ENCODE measurements at regions not wholly inside any gene's neighbourhood (a gene's known extent, or its start where the extent isn't known, plus 50 kb on each side); places are given as distances from the start of the nearest gene placed in this dataset.
A peak's percentile ranks its signal among the peaks of the same experiment; 100 is the strongest.

DNA sequence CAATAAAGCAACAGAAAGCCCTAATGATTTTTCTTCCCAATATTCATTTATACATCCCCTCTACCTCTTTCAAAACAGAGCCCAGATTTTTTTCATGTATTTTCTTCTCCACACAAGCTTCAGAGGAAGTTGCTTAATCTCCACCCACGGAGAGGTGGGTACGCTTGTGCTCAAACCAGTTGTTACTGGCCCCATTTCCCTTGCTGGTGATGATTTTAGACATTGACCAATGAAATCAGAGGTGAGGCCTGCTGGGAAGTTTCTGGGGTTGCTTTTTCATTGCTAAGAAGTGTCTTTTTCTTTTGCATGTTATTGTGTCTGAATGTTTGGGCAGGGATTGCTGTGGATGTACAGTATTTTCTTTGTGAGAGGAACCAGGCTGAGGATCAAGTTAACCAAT is 448.1 kb upstream of the B3GALT2 start:
- DNase-seq (ENCODE audit: low spot score), result no peak
- no peak for ATAC-seq

DNA sequence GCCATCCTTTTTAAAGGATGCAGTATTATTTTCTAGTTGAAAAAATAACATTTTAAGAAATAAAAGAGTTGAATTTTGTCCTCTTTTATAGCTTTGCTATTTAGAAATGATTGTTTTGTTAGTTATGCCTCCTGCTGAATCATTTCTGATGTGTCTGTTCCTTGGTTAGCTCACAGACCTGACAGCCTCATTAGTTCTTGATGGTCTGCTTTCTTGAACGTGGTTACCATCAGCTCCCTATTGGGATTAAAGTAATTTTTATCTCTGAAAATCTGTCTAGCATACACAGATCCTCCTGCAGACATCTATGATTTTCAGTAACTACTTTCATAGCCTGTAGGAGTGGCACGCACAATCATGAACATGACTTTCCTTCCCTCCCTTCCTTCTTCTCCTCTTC is 447.6 kb upstream of the B3GALT2 start:
- no peak for DNase-seq (ENCODE audit: low spot score)

DNA sequence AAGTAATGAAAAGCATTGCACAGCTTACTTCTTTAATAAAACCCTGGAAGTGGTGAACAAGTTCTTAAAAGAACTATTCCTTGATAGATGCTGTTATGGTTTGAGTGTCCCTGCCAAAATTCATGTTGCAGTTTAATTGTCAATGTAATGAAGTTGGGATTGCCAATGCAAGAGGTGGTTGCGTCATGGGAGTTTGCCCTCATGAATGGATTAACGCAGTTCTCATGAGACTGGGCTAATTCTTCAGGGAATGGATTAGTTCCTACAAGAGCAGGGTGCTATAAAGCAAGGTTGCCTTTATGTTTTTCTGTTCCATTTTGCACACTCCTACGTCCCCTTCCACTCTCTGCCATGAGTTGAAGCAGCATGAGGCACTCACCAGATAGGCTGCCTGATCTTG is 446.7 kb upstream of the B3GALT2 start:
- ATAC-seq, result peak; percentile 42
- DNase-seq (ENCODE audit: low spot score), result no peak

More for the DNA sequence above, 447.6 kb upstream of the B3GALT2 start:
- ATAC-seq, result no peak

DNA sequence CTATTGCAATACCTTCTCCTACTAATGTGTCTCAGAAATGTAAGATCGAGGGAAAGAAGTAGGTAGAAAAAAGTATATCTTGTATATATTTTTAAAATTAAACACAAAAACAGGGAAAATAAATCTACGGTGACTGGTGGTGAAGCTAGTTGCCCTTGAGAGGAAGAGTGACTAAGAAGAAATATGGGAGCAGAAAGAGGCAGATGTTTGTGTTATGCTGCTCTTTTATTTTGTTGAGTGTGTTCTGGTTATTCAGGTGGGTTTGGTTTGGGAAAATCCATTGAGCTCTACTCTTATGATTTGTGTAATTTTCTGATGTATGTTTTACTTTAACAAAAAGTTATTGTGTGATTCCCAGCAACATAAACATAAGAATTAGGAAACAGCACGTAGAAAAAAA is 444.9 kb upstream of the B3GALT2 start:
- DNase-seq (ENCODE audit: low spot score) (no peak), ATAC-seq (no peak)

DNA sequence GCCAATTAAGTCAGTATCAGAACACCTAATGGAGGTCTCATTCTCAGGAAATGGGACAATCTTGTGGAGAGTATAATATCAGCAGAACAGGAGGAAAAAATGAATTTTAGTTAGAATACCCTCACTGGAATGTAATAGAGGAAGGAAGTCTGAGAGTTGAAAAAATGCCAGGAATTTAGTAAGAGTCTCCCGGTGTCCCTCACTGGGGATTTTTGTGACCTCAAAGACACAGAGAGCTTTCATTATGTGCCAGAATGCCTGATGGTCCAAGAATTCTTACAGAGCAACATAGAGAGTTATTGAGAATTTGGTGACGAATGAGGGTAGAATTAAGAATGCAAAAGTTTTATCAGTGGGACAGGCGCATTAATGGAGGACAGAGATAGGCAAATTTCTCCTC is 443.5 kb upstream of the B3GALT2 start:
- ATAC-seq (peak; percentile 20), DNase-seq (ENCODE audit: low spot score) (no peak)

DNA sequence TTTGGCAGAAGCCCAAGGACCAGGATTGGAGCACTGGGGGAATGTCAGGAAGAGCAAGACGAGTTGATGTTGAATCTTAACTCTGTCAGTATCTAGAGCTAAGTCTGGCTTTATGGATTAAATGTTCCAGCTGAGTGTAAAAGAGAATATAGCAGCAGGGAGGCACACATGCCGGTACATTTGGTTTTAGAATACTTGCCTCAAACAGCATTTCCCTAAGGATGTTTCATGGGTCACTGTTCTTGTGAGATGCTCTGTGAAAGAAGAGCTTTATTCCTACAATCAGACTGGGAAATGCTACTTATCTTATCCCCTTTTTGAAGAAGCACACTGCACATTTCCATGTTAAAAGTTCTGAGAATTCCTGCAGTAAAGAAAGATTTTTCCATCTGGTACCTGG is 440.3 kb upstream of the B3GALT2 start:
- ATAC-seq (no peak), DNase-seq (ENCODE audit: low spot score) (no peak)

DNA sequence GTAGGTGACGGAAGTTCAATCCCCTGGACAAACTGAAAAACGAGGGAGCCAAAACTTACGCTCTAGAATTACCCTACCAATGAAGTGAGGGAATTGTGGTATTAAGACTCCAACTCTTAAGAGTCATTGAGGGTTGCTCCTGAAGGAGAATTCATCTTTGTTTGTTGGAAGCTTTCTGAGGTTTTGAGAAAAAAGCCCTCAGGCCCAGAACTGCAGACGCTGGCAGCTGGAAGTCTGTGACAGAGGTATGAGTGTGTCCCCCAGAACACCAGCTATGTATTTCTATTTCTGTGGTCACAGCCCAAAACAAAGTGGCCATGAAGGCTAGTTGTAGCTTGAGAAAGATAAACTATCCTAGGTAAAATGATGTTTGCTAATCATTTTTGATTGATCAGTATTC is 438.8 kb upstream of the B3GALT2 start:
- no peak for ATAC-seq

DNA sequence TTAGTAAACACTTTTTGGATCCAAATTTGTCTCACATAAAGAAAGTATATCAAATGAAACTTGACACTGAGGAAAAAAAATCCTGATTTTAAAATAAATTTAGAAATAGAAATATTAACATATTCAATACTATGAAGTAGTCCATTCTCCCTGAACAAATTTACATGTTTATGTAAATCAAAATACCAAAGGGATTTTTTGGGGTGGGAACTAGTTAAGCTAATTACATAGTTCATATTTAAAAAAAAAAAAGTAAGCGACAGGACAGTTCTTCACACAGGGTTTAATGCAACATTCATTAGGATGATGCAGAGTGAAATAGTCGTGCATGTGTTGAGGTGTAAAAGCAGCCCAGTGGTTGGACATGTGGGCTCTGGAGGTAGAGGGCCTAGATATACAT is 433.5 kb upstream of the B3GALT2 start:
- DNase-seq (ENCODE audit: low spot score) (no peak), ATAC-seq (no peak)

More for the DNA sequence above, 438.8 kb upstream of the B3GALT2 start:
- DNase-seq (ENCODE audit: low spot score), result no peak

DNA sequence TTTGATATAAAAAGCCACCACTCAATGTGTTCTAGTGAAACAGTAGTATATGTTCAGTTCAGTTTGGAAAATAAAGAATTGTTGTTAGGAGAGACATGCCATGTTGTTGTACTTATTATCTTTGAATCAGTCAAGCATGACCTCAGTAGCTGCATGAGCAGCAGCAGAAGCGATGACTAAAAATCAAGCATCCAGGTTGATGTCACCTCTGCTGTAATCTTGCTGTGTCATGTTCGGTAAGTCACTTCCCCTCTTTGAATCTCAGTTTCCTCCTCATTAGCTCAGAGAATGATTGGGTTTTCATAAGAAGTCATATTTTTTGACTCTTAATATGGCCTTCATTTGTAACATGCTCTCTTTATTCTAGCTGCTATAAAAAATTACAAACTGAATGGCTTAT is 428.4 kb upstream of the B3GALT2 start:
- ATAC-seq (no peak), DNase-seq (ENCODE audit: low spot score) (no peak)

DNA sequence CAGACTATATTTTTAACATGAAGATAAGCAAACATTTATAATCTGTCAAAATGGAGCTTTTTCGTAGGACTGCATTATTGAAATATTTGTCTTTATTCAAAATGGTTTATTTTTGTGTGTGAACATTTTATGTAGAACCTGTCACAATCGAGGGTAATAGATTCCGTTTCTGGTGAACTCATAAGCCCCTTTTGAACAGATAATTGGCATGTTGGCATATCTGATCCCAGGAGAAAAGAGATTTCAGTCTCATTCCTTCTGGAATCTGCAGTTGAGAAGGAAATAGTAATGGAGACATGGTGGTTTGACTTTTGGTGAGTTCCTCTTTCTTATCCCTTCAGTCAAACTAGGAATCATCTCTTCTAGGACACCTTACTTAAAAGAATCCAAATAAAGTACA is 427.9 kb upstream of the B3GALT2 start:
- DNase-seq (ENCODE audit: low spot score) (no peak), ATAC-seq (no peak)

DNA sequence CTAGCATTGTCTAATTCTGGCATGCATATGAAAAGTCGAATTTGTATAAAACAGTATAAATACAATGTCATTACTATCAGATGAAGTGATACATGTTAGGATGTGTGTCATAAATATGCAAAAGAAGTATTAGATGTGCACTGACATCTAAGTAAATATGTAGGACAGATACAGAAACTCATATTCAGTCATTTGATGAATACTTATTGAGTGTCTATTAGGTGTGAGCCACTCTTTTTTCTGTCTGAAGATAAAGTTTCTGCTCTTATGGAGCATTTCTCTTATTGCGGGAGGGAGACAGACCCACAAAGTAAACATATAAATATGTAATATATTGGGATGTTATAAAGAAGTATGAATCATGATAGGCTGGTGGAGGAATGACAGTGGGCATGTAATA is 426.6 kb upstream of the B3GALT2 start:
- ATAC-seq (no peak), DNase-seq (ENCODE audit: low spot score) (no peak)

DNA sequence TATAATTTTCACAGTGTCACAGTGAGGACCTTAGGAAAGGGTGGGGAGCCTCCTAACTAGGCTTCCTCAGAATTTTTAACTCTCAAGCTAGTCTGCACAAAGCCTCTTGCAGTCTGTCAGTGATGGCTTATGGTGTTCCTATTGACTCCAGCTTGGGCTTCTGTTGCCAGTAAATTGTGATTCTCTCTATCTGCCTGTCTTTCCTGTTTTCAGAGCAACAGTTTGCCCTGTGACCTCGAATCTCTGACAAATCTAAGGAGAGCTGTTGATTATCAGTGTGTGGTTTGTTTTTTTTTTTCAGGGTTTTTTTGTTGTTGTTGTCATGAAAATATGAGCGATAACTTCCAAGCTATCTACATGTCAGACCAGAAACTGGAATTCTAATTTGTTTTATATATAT is 423.2 kb upstream of the B3GALT2 start:
- ATAC-seq, result peak; percentile 73
- DNase-seq (ENCODE audit: low spot score), result no peak

DNA sequence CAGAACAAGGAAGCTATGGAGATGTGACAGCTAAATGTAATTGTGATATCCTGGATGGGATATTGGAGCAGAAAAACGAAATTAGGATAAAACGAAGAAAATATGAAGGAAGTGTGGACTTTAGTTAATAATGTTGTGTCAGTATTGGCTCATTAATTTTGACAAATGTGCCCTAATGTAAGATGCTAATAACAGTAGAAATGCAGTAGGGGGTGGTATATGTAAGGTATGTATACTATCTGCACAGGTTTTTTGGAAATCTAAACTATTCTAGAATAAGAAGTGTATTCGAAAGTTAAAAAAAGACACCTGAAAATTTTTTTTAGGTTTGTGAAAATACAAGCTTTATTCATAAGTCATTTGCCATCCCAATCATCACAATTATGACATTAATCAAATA is 421.4 kb upstream of the B3GALT2 start:
- ATAC-seq (no peak), DNase-seq (ENCODE audit: low spot score) (no peak)

DNA sequence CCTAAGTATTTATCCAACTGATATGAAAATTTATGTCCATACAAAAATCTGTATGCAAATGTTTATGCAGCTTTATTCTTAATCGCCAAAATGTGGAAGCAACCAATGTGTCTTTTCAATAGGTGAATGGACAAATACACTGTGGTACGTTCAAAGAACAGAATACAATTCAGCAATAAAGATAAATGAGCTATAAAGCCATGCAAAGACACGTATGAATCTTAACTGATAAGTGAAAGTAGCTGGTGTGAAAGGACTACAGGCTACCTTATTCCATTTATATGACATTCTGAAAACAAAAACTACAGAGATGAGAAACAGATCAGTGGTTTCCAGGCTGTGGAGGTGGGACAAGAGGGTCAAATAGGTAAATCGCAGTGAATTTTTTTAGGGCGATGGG is 419.6 kb upstream of the B3GALT2 start:
- DNase-seq (ENCODE audit: low spot score) (no peak), ATAC-seq (no peak)

DNA sequence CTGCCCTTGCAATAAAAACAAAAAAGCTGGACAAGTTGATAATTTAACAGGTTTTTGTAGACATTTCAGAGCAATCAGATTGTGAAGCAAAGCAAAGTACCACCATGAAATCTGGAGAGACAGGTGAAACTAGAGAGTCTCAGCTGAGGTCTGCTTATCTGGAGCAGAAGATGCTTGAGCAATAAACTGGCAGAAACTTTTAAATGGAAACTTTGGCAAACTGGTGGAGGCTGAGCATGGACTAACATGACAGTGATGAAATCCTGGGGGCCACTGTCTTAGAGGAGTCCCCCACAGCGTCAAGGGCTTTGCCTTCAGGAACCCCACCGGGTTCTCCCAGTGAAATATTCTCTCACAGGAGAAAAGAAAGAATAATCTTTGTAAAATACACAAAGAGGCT is 416.3 kb upstream of the B3GALT2 start:
- peak; percentile 86 for ATAC-seq
- DNase-seq (ENCODE audit: low spot score), result peak; percentile 44

DNA sequence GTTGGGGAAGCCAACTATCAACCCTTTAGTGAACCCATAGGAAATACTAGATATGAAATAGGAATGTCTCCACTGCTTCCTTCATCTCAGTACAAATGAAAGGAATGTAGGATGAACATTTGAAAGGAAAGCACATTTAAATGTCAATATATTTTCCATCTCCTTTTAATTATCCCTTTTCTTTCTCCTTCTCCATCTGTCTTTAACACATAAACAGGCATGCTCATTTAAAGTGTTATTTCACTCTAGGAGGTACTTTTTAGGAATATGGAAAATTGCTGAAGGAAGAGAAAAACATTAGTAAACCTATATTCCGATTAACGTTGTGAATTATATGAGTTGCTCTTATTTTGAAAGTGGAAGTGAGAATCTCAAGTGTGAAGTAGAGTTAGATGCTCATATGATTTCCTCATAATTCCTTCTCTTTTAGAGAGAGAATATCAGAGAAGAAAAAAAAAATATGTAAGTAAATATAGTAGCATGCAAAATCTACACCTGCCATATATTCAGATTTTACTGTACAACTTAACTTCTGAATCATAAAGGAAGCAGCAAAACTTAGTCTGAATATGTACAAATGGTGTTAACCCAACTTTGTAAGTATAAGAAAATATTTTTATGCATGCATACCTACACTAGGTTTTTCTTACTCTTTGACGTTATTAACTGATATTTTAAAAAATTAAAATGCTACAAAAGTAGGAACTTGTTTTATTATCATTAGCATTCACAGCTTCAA is 406.9 kb upstream of the B3GALT2 start:
- ATAC-seq, result no peak
- DNase-seq (ENCODE audit: low spot score), result no peak

DNA sequence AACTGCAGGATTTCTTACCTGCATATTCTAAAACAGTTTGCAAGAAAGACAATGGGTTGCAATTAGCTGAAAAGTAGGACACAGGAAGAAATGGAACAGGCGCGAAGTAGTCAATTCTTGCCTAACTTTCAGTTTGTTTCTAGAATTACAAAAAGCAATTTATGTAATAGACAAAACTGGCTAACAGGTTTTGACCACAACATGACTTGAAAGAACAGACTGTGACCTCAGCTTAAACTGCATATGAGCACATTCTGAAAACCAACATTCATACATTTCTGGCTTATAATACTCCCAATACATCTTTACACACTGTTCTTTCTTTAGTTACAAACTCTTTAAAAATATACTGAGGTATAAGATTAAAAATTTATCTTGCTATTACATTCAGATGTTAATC is 405.9 kb upstream of the B3GALT2 start:
- ATAC-seq, result peak; percentile 78
- no peak for DNase-seq (ENCODE audit: low spot score)

DNA sequence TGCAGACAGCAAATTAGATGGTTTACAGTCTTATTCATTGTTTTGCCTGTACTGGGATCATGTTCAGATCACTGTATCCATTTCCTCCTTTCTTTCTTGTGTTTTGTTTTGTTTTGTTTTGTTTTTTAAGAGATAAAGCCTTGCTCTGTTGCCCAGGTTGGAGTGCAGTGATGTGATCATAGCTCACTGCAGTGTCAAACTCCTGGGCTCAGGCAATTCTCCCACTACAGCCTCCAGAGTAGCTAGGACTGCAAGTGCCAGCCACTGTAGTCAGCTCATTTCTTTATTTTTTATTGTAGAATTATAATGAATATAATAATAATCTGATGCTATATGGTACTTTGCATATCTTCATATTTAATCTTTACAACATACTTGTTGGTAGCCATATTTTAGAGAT is 403.7 kb upstream of the B3GALT2 start:
- DNase-seq (ENCODE audit: low spot score), result no peak
- peak; percentile 23 for ATAC-seq

DNA sequence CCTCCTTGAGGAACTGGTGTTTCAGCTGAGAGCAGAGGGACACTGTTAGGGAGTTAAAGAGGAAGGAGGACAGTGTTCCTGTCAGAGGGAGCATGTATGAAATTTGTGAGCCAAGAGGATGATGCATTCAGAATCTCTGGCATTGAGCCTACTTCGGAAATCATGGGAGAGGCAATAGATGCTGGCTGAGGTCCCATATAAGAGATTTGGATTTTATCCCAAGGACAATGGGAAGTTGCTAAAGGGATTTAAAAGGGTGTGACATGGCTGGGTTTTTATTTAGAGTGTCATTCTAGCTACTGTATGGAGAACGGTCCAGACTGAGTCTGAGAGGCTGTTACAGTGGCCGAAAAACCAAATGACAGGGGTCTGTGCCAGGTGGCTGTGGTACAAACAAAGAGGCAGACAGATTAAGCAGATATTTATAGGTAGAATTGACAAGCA is 403.2 kb upstream of the B3GALT2 start:
- ATAC-seq (peak; percentile 43), DNase-seq (ENCODE audit: low spot score) (no peak)

DNA sequence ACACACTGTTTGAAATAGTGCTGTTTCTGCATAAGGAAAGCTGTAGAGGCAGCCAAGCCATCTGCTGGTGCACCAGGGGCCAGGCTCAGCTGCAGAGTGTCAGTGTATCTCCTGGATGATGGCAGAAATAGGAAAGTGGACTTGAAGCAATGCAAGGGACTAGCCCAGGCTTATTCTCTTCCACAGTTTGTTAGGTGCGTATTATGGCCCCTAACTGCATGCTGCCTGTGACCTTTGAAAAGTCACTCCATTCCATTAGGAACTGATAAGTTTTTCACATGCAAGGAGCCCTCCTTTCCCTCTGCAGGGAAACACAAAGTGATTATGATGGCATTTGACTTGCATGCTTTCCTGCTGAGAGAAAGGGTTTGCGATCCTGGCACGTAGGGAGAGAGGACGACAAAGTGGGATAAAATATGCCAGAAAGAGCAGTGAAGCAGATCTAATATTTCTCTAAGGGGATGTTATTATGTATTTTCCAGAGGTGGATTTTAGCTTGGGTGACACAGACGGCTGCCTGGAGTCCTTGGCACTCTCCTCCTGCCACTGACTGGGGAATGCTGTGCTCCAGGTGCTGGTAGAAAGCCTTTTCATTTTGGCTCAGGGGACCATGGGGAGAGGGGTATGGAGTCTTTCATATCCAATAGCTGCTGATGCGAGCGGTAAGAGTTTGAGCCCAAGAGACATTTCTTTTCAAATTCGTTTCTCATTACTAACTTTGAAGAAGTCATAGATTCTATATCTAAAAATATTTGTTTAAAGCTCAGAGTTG is 402.1 kb upstream of the B3GALT2 start:
- no peak for ATAC-seq

DNA sequence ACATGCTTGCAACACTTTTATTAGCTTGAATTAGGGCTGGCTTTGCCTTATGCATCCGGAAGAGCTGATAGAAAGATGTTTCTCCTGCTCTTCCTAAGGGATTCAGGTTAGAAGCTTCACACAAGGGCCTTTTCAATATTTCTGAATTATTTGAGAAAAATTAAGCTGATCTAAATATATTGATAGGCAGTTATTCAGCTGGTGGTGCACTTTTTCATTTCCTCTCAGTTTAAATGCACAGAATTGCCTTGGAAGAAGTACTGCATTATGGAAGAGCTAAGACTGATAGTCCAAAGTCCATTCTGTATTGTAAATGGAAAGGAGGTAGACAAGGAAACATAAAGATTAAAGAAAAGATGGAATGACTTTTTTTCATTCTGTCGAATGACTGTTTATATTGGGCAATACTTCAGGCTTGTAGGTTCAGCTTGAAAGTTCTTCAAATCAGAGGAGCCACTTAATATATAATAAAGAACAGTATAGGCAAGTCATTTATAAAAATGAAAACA is 398.4 kb upstream of the B3GALT2 start:
- DNase-seq (ENCODE audit: low spot score) (no peak), ATAC-seq (no peak)

More for the DNA sequence above, 402.1 kb upstream of the B3GALT2 start:
- no peak for DNase-seq (ENCODE audit: low spot score)

DNA sequence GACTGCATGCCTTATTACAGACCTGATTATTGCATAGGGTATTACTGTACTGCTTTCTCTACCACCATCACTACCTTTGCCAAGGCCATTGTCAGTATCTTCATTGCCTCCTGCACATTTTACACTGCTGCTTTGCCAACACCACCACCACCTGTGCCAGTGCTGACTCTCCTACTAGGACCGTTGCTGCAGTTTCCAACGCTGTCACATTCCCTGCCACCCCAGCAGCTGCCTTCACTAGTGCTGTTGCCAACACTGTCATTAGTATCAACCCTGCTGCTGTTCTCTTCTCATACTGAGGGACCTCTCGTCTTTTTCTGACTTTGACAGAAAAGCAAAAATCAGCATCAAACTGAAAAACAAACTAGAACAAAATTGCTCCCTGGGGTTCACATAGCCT is 394.9 kb upstream of the B3GALT2 start:
- ATAC-seq (peak; percentile 35), DNase-seq (ENCODE audit: low spot score) (no peak)

All from left lobe of liver (tissue), 2 donors.